Left renal pelvis (tissue), 4 donors: ENCODE measurements at regions not wholly inside any gene's neighbourhood (a gene's known extent, or its start where the extent isn't known, plus 50 kb on each side); places are given as distances from the start of the nearest gene placed in this dataset.
A peak's percentile ranks its signal among the peaks of the same experiment; 100 is the strongest.
"Not testable (repeated sequence)": the region's sequence is repeated elsewhere in the genome, so short reads cannot be mapped to it uniquely, and the experiment has no call there.

Experiments
- DNase-seq, 4 donors: peaks; one replicate each; pipeline ENCODE4 v3.0.0-alpha.2; 2013; ENCODE audit warnings: low read depth in 4 of 4, low spot score in 3 of 4

GRCh38 chr18:1774261-1774660 is 797.0 kb downstream of the METTL4 start:
- DNase-seq: no peak

GRCh38 chr18:1777843-1778242 is 793.5 kb downstream of the METTL4 start:
- no peak for DNase-seq

GRCh38 chr18:1778496-1779178 is 792.7 kb downstream of the METTL4 start:
- DNase-seq: no peak

GRCh38 chr18:1779587-1779986 is 791.7 kb downstream of the METTL4 start:
- no peak for DNase-seq

GRCh38 chr18:1784113-1784512 is 787.2 kb downstream of the METTL4 start:
- DNase-seq: no peak

GRCh38 chr18:1785980-1786379 is 785.3 kb downstream of the METTL4 start:
- not testable (repeated sequence) for DNase-seq

GRCh38 chr18:1796636-1797035 is 774.7 kb downstream of the METTL4 start:
- DNase-seq: no peak

- DNase-seq: no peak
These were observed 774.1 kb downstream of the METTL4 start for GRCh38 chr18:1797235-1797634.

- DNase-seq: no peak
These were observed 765.8 kb downstream of the METTL4 start for GRCh38 chr18:1805521-1805920.

- DNase-seq: no peak
These were observed 764.3 kb downstream of the METTL4 start for GRCh38 chr18:1806884-1807615.

- DNase-seq: no peak
These were observed 760.0 kb downstream of the METTL4 start for GRCh38 chr18:1811282-1811681.

- DNase-seq: peak in 1 of 4 donors; percentile 2
These were observed 746.0 kb downstream of the METTL4 start for GRCh38 chr18:1825296-1825695.

- DNase-seq: no peak
These were observed 730.4 kb downstream of the METTL4 start for GRCh38 chr18:1840878-1841277.

- DNase-seq: no peak
These were observed 724.7 kb downstream of the METTL4 start for GRCh38 chr18:1846640-1847039.

- no peak for DNase-seq
These were observed 722.6 kb downstream of the METTL4 start for GRCh38 chr18:1848716-1849115.

GRCh38 chr18:1849386-1849785 is 721.9 kb downstream of the METTL4 start:
- no peak for DNase-seq

GRCh38 chr18:1857281-1857680 is 714.0 kb downstream of the METTL4 start:
- DNase-seq: not testable (repeated sequence)

- no peak for DNase-seq
These were observed 709.8 kb downstream of the METTL4 start for GRCh38 chr18:1861473-1861872.

GRCh38 chr18:1865869-1866268 is 705.4 kb downstream of the METTL4 start:
- DNase-seq: no peak

GRCh38 chr18:1872274-1872673 is 699.0 kb downstream of the METTL4 start:
- no peak for DNase-seq

- DNase-seq: no peak
These were observed 696.1 kb downstream of the METTL4 start for GRCh38 chr18:1875219-1875618.

GRCh38 chr18:1884623-1885022 is 686.7 kb downstream of the METTL4 start:
- no peak for DNase-seq
